GM10248 (cell line): ENCODE measurements at regions not wholly inside any gene's neighbourhood (a gene's known extent, or its start where the extent isn't known, plus 50 kb on each side); places are given as distances from the start of the nearest gene placed in this dataset.
"Not testable (repeated sequence)": the region's sequence is repeated elsewhere in the genome, so short reads cannot be mapped to it uniquely, and the experiment has no call there.

ENCODE experiments used
- CTCF ChIA-PET: fragments of 300-600 bp; sonication (Branson Sonifier 250); formaldehyde crosslinking; extraction: SDS; loops from one replicate; lab custom pipeline; 2021; ENCODE audit warnings: antibody characterized with exemption; lab: Yijun Ruan, JAX
- POLR2A ChIA-PET: fragments of 350-650 bp; sonication (Branson Sonifier 250); formaldehyde crosslinking; extraction: SDS; loops from one replicate; lab custom pipeline; 2020; ENCODE audit warnings: antibody characterized with exemption; lab: Yijun Ruan, JAX
- DNase-seq: peaks from one replicate; pipeline ENCODE4 v3.0.0; 2012; ENCODE audit errors: extremely low spot score
- CTCF ChIP-seq: IDR thresholded peaks from 2 replicates; pipeline ENCODE4 v1.5.1; 2012; ENCODE audit warnings: mild to moderate bottlenecking, low read depth; ENCODE audit errors: extremely low read depth, missing control alignments, control extremely low read depth

GRCh38 chr7:54932818-54933543, 85.8 kb upstream of the EGFR start:
- no peak for DNase-seq
- CTCF ChIA-PET: no interaction called here
- POLR2A ChIA-PET: no interaction called here
- TF ChIP-seq CTCF: no peak

- DNase-seq: no peak
- POLR2A ChIA-PET: no interaction called here
- TF ChIP-seq CTCF: no peak
Measured at GRCh38 chr7:54933643-54934042, 85.2 kb upstream of the EGFR start.

GRCh38 chr7:54940748-54941147, 78.1 kb upstream of the EGFR start:
- ChIA-PET CTCF (no interaction called here), POLR2A (no interaction called here)
- no peak for TF ChIP-seq CTCF
- no peak for DNase-seq

More at GRCh38 chr7:54933643-54934042, 85.2 kb upstream of the EGFR start:
- CTCF ChIA-PET: no interaction called here

- no peak for DNase-seq
- TF ChIP-seq CTCF: no peak
- ChIA-PET CTCF (no interaction called here), POLR2A (no interaction called here)
Measured at GRCh38 chr7:54944179-54944578, 74.6 kb upstream of the EGFR start.

GRCh38 chr7:54946271-54946670, 72.5 kb upstream of the EGFR start:
- CTCF ChIA-PET: interaction anchor here (0.7 to 1.3 kb wide), 4 partner anchors 11 to 115 kb away, joined by 3 to 5 read pairs (median 3); no protein-coding TSS in a partner anchor

GRCh38 chr7:54946764-54947163, 72.1 kb upstream of the EGFR start:
- no peak for TF ChIP-seq CTCF
- DNase-seq: no peak
- ChIA-PET CTCF (interaction anchor here (0.7 to 1.3 kb wide), 4 partner anchors 11 to 116 kb away, joined by 3 to 5 read pairs (median 3); no protein-coding TSS in a partner anchor), POLR2A (no interaction called here)

More at GRCh38 chr7:54946271-54946670, 72.5 kb upstream of the EGFR start:
- POLR2A ChIA-PET: no interaction called here
- no peak for TF ChIP-seq CTCF
- DNase-seq: no peak

- TF ChIP-seq CTCF: no peak
- ChIA-PET CTCF (interaction anchor here (1.1 to 1.2 kb wide), 2 partner anchors 15 to 116 kb away, joined by 3 read pairs; no protein-coding TSS in a partner anchor), POLR2A (no interaction called here)
- DNase-seq: no peak
Measured at GRCh38 chr7:54947266-54947665, 71.6 kb upstream of the EGFR start.

GRCh38 chr7:54949514-54949913, 69.3 kb upstream of the EGFR start:
- CTCF ChIA-PET: not testable (repeated sequence)

More at GRCh38 chr7:54949514-54949913, 69.3 kb upstream of the EGFR start:
- POLR2A ChIA-PET, DNase-seq: not testable (repeated sequence)
